GM23338 (cell line): ENCODE measurements at regions not wholly inside any gene's neighbourhood (a gene's known extent, or its start where the extent isn't known, plus 50 kb on each side); places are given as distances from the start of the nearest gene placed in this dataset.

Experiments
- CTCF ChIP-seq, 2 experiments: fragments of 200-600 bp in 1 of 2; sonication (generic) in 1 of 2; conservative IDR thresholded peaks; 2 replicates each; pipeline versions ENCODE4 v1.5.1 to v1.6.1; 2016 to 2017; ENCODE audit warnings: antibody characterized with exemption in 2 of 2, low read depth in 2 of 2, mild to moderate bottlenecking in 2 of 2, moderate library complexity in 1 of 2
- ETS1 ChIP-seq: IDR thresholded peaks from 2 replicates; pipeline ENCODE4 v1.6.1; 2016; ENCODE audit warnings: antibody characterized with exemption
- EZH2 ChIP-seq: fragments of 200-600 bp; sonication (generic); IDR thresholded peaks from one replicate; pipeline ENCODE4 v1.8.0; 2017; ENCODE audit warnings: antibody characterized with exemption, mild to moderate bottlenecking, low read depth; ENCODE audit not compliant: unreplicated experiment
- EZH2phosphoT487 ChIP-seq: fragments of 200-600 bp; sonication (generic); IDR thresholded peaks from one replicate; pipeline ENCODE4 v1.8.1; 2018; ENCODE audit warnings: antibody characterized with exemption; ENCODE audit not compliant: unreplicated experiment
- POLR2AphosphoS5 ChIP-seq: IDR thresholded peaks from 2 replicates; pipeline ENCODE4 v1.6.1; 2016; ENCODE audit warnings: antibody characterized with exemption, low read depth
- ZNF462 ChIP-seq: fragments of 250-450 bp; sonication (Bioruptor Pico); IDR thresholded peaks from 2 replicates; pipeline ENCODE4 v1.5.0; 2020; ENCODE audit warnings: mild to moderate bottlenecking, moderate library complexity

DNA sequence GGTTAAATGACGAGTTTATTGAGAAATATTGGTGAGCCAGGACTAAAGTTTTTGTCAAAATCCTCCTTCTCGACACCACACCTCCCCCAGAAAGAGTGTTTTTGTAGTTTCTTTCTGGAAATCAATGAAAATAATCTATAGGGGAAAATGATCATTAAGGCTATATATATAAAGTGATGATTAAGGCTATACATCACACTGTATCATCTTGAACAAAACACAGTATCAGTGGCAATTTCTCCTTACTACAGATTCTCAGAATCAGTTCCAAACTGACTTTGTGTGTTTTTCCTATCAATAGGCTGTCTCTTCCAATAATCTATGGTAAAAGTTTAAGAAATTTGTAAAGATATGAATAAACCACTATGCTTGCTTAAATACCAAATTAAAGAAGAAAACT is 81.7 kb downstream of the IFNG-AS1 start:
- TF ChIP-seq EZH2phosphoT487 = no peak
- TF ChIP-seq CTCF (conservative IDR thresholded peaks at IDR 0.05; ENCODE audit: low read depth in 2 of 2) = no peak
- TF ChIP-seq ETS1 = no peak
- no peak for TF ChIP-seq POLR2AphosphoS5
- no peak for TF ChIP-seq EZH2
- TF ChIP-seq ZNF462 (CRISPR knock-in tag) = no peak
